CD14-positive monocyte (primary cell): ENCODE measurements at regions not wholly inside any gene's neighbourhood (a gene's known extent, or its start where the extent isn't known, plus 50 kb on each side); places are given as distances from the start of the nearest gene placed in this dataset.
A peak's percentile ranks its signal among the peaks of the same experiment; 100 is the strongest.

ENCODE experiments used
- DNase-seq, 3 donors: peaks; one replicate each; pipeline ENCODE4 v3.0.0-alpha.2; 2011 to 2022
- H2AFZ ChIP-seq: 2 replicates; pipeline ENCODE4 v1.6.0; 2012; ENCODE audit warnings: mild to moderate bottlenecking, low read depth, low read length, inconsistent platforms; ENCODE audit not compliant: insufficient read depth, poor library complexity, severe bottlenecking
- H3K27ac ChIP-seq, 2 donors: 1 replicate in 1 of 2; 2 replicates in 1 of 2; pipeline ENCODE4 v1.5.1; 2012 to 2013; ENCODE audit warnings: low read length in 2 of 2, control low read depth in 1 of 2, inconsistent platforms in 1 of 2, low read depth in 1 of 2, mild to moderate bottlenecking in 1 of 2
- H3K27me3 ChIP-seq, 2 donors: one replicate each; pipeline versions ENCODE4 v1.6.0 to v1.6.1; 2011 to 2013; ENCODE audit warnings: low read length in 2 of 2; ENCODE audit not compliant: control insufficient read depth in 2 of 2, insufficient read depth in 2 of 2
- H3K36me3 ChIP-seq, 2 donors: replicated peaks in 1 of 2; 1 replicate in 1 of 2; 2 replicates in 1 of 2; pipeline versions ENCODE4 v1.5.1 to v1.6.1; 2012 to 2013; ENCODE audit warnings: low read length in 2 of 2, control low read depth in 1 of 2, inconsistent platforms in 1 of 2, mild to moderate bottlenecking in 1 of 2; ENCODE audit not compliant: insufficient read depth in 2 of 2, control insufficient read depth in 1 of 2
- H3K4me1 ChIP-seq, 2 donors: 1 replicate in 1 of 2; 2 replicates in 1 of 2; pipeline versions ENCODE4 v1.5.1 to v1.6.1; 2012 to 2013; ENCODE audit warnings: low read length in 2 of 2, control low read depth in 1 of 2, inconsistent platforms in 1 of 2, mild to moderate bottlenecking in 1 of 2, moderate library complexity in 1 of 2; ENCODE audit not compliant: insufficient read depth in 2 of 2, control insufficient read depth in 1 of 2
- H3K4me2 ChIP-seq: replicated peaks from 2 replicates; pipeline ENCODE3; 2012; ENCODE audit warnings: low read length, moderate library complexity, mild to moderate bottlenecking; ENCODE audit not compliant: poor library complexity, severe bottlenecking; ENCODE audit errors: extremely low read depth
- H3K4me3 ChIP-seq, 3 experiments: fragments of 200-600 bp in 1 of 3; sonication (generic) in 1 of 3; replicated peaks in 1 of 3; 1 replicate in 2 of 3; 2 replicates in 1 of 3; pipeline ENCODE4 v1.5.1; 2011 to 2013; ENCODE audit warnings: low read length in 3 of 3, mild to moderate bottlenecking in 3 of 3, control low read depth in 2 of 3, low read depth in 2 of 3, inconsistent platforms in 1 of 3, moderate library complexity in 1 of 3
- H3K79me2 ChIP-seq: 2 replicates; pipeline ENCODE4 v1.6.0; 2012; ENCODE audit warnings: mild to moderate bottlenecking, control low read depth, inconsistent platforms, low read length, moderate library complexity; ENCODE audit not compliant: insufficient read depth
- H3K9ac ChIP-seq: 2 replicates; pipeline ENCODE4 v1.6.0; 2017; ENCODE audit warnings: low read length, mild to moderate bottlenecking; ENCODE audit not compliant: insufficient read depth, poor library complexity, severe bottlenecking
- H3K9me3 ChIP-seq, 2 donors: replicated peaks in 1 of 2; 1 replicate in 1 of 2; 2 replicates in 1 of 2; pipeline versions ENCODE4 v1.5.1 to v1.6.1; 2012 to 2013; ENCODE audit warnings: low read length in 2 of 2, control low read depth in 1 of 2; ENCODE audit not compliant: control insufficient read depth in 1 of 2, insufficient read depth in 1 of 2
- H4K20me1 ChIP-seq: 2 replicates; pipeline ENCODE4 v1.6.0; 2012; ENCODE audit warnings: mild to moderate bottlenecking, low read length, control low read depth, moderate library complexity; ENCODE audit not compliant: insufficient read depth
- H3K27ac Mint-ChIP-seq, 7 donors: one replicate each; pipeline ENCODE4 v1.8.0; 2020; ENCODE audit warnings: mild to moderate bottlenecking in 7 of 7, mixed read lengths in 7 of 7, moderate library complexity in 6 of 7, inconsistent platforms in 2 of 7
- H3K27me3 Mint-ChIP-seq, 3 donors: one replicate each; pipeline ENCODE4 v1.8.0; 2021 to 2022; ENCODE audit warnings: low read depth in 3 of 3, mild to moderate bottlenecking in 3 of 3, mixed read lengths in 3 of 3, moderate library complexity in 3 of 3, inconsistent platforms in 1 of 3
- H3K36me3 Mint-ChIP-seq, 2 donors: one replicate each; pipeline ENCODE4 v1.8.0; 2020; ENCODE audit warnings: mixed read lengths in 2 of 2, inconsistent platforms in 1 of 2, mild to moderate bottlenecking in 1 of 2
- H3K4me1 Mint-ChIP-seq: one replicate; pipeline ENCODE4 v1.8.0; 2020; ENCODE audit warnings: mild to moderate bottlenecking, mixed read lengths
- H3K4me3 Mint-ChIP-seq, 2 donors: one replicate each; pipeline ENCODE4 v1.8.0; 2020; ENCODE audit warnings: mild to moderate bottlenecking in 2 of 2, mixed read lengths in 2 of 2, moderate library complexity in 1 of 2
- H3K9me3 Mint-ChIP-seq, 7 donors: one replicate each; pipeline ENCODE4 v1.8.0; 2020 to 2022; ENCODE audit warnings: mixed read lengths in 7 of 7, mild to moderate bottlenecking in 6 of 7, moderate library complexity in 6 of 7, inconsistent platforms in 2 of 7
- WGBS: methylation state at CpG from one replicate; pipeline ENCODE4 v1.1.5; 2013; ENCODE audit warnings: missing lambda C conversion rate; ENCODE audit not compliant: insufficient coverage; 5-methylcytosine and 5-hydroxymethylcytosine counted together
- intact Hi-C, 2 donors: fragments of 100-400 bp; cut with micrococcal nuclease; formaldehyde crosslinking; loops; one replicate each; pipeline versions ENCODE4 v1.15.0 to v1.15.1; 2023
- TF ChIP-seq, protein P1 (sequence below): fragments of 200-600 bp; IDR thresholded peaks from one replicate; pipeline ENCODE4 v1.8.0; 2022; ENCODE audit warnings: antibody characterized with exemption, mild to moderate bottlenecking

DNA sequence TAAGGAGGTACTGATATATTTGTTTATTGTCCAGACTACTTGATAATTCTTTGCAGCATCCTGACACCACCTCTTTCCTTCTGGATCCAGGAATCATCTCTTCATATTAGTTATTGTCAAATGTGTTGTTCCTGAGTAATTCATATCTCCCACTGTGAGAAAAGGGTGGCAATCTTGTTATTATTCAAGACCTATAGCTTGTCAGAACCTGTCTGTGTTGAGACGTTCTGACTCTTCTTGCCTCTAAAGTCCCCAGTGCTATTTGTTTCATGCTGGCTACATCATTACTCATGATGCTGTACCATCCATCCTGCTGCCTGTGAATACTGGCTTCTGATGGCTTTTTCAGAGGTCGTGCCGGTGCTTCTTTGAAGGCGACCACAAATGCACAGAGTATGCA lies 68.7 kb upstream of the TAF11L2 start:
- H3K9ac ChIP-seq, result no peak overlapping the region
- intact Hi-C loops, result no loop called here
- peaks cover 0 to 3% (median 0%) of the 10 kb centered on the region in 7 donors for H3K9me3 Mint-ChIP-seq
- H4K20me1 ChIP-seq, result no peaks in the 10 kb centered on the region
- peaks cover 4 to 7% of the 10 kb centered on the region in 2 donors for H3K4me1 ChIP-seq
- H3K36me3 Mint-ChIP-seq, result peaks cover 0 to 2% of the 10 kb centered on the region in 2 donors
- no peaks in the 10 kb centered on the region for H3K36me3 ChIP-seq
- H3K27me3 Mint-ChIP-seq, result peaks cover 2 to 7% (median 2%) of the 10 kb centered on the region in 3 donors
- no peak overlapping the region for H2AFZ ChIP-seq
- H3K4me3 ChIP-seq, result no peak overlapping the region
- no peak for DNase-seq
- no peaks in the 10 kb centered on the region for H3K27me3 ChIP-seq
- H3K4me3 Mint-ChIP-seq, result no peak overlapping the region
- no peak overlapping the region for H3K27ac ChIP-seq
- no peak overlapping the region for H3K4me2 ChIP-seq
- H3K27ac Mint-ChIP-seq, result no peak overlapping the region
- TF ChIP-seq, protein P1, sequence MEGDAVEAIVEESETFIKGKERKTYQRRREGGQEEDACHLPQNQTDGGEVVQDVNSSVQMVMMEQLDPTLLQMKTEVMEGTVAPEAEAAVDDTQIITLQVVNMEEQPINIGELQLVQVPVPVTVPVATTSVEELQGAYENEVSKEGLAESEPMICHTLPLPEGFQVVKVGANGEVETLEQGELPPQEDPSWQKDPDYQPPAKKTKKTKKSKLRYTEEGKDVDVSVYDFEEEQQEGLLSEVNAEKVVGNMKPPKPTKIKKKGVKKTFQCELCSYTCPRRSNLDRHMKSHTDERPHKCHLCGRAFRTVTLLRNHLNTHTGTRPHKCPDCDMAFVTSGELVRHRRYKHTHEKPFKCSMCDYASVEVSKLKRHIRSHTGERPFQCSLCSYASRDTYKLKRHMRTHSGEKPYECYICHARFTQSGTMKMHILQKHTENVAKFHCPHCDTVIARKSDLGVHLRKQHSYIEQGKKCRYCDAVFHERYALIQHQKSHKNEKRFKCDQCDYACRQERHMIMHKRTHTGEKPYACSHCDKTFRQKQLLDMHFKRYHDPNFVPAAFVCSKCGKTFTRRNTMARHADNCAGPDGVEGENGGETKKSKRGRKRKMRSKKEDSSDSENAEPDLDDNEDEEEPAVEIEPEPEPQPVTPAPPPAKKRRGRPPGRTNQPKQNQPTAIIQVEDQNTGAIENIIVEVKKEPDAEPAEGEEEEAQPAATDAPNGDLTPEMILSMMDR, result no peak
- peaks cover 24% of the 10 kb centered on the region for H3K4me1 Mint-ChIP-seq
- H3K79me2 ChIP-seq, result no peaks in the 10 kb centered on the region
- 100% methylated on average over 1 of the region's 4 CpGs for WGBS
- H3K9me3 ChIP-seq, result peaks cover 0 to 5% of the 10 kb centered on the region in 2 donors

DNA sequence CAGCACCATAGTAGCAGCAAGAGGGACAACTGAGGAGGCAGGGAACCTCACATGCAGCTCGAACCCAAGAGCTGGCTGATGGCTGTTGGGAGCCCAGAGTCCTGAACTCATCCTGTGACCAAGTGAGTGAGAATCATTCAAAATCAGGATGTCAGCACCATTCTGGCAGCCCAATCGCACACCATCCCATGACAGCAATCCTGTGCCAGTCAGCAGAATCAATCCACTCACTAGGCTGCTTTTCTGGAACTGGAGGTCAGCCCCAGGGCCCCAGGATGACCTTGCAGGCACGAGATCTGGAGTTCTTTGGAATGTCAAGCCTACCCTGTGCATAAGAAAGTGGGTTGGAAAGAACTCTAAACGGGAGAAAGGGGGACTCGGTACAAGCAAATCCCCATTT lies 67.8 kb upstream of the TAF11L2 start:
- Histone ChIP-seq H3K79me2 (no peaks in the 10 kb centered on the region), H3K4me1 (peaks cover 5 to 8% of the 10 kb centered on the region in 2 donors), H3K27ac (no peak overlapping the region), H4K20me1 (no peaks in the 10 kb centered on the region), H3K9ac (no peak overlapping the region), H2AFZ (no peak overlapping the region), H3K27me3 (no peaks in the 10 kb centered on the region), H3K4me3 (no peak overlapping the region), H3K4me2 (no peak overlapping the region), H3K36me3 (no peaks in the 10 kb centered on the region), H3K9me3 (peaks cover 0 to 5% of the 10 kb centered on the region in 2 donors)
- intact Hi-C loops, result loop anchor here in 1 of 2 donors (10.0 kb wide), 1 partner anchor 175 kb away; no protein-coding TSS in a partner anchor
- Mint-ChIP-seq H3K4me3 (no peak overlapping the region), H3K27me3 (peaks cover 2 to 5% (median 2%) of the 10 kb centered on the region in 3 donors), H3K9me3 (peaks cover 0 to 3% (median 0%) of the 10 kb centered on the region in 7 donors), H3K4me1 (peaks cover 25% of the 10 kb centered on the region), H3K27ac (peak overlapping the region in 2 of 7 donors; percentile 4 to 78), H3K36me3 (peaks cover 0 to 2% of the 10 kb centered on the region in 2 donors)
- 92% methylated on average over 2 of the region's 5 CpGs for whole genome bisulfite sequencing
- no peak for DNase-seq
- TF ChIP-seq, protein P1, result no peak
